Lung (tissue), 11 donors: ENCODE measurements at regions not wholly inside any gene's neighbourhood (a gene's known extent, or its start where the extent isn't known, plus 50 kb on each side); places are given as distances from the start of the nearest gene placed in this dataset.

Source experiments
- ATAC-seq: fragments of 200-7000 bp; cut with Tn5 transposase; one replicate; pipeline ENCODE4 v1.9.1; 2020; ENCODE audit warnings: moderate number of reproducible peaks; ENCODE audit not compliant: insufficient read depth, low FRiP score
- DNase-seq, 3 donors: peaks; one replicate each; pipeline ENCODE4 v3.0.0-alpha.2; 2013 to 2017
- H3K27ac ChIP-seq, 2 donors: one replicate each; pipeline ENCODE4 v1.5.1; 2013; ENCODE audit warnings: mild to moderate bottlenecking in 2 of 2, moderate library complexity in 2 of 2, control low read depth in 1 of 2, inconsistent platforms in 1 of 2, low read depth in 1 of 2, low read length in 1 of 2
- H3K27me3 ChIP-seq, 3 donors: one replicate each; pipeline ENCODE4 v1.5.1; 2013; ENCODE audit warnings: low read length in 2 of 3; ENCODE audit not compliant: control insufficient read depth in 3 of 3, insufficient read depth in 3 of 3
- H3K36me3 ChIP-seq, 4 donors: one replicate each; pipeline ENCODE4 v1.5.1; 2013; ENCODE audit warnings: low read length in 4 of 4, mild to moderate bottlenecking in 1 of 4, moderate library complexity in 1 of 4; ENCODE audit not compliant: control insufficient read depth in 4 of 4, insufficient read depth in 4 of 4
- H3K4me1 ChIP-seq, 5 donors: one replicate each; pipeline ENCODE4 v1.5.1; 2013; ENCODE audit warnings: low read length in 5 of 5, mild to moderate bottlenecking in 2 of 5, moderate library complexity in 1 of 5; ENCODE audit not compliant: control insufficient read depth in 5 of 5, insufficient read depth in 5 of 5
- H3K4me3 ChIP-seq: one replicate; pipeline ENCODE4 v1.5.1; 2013; ENCODE audit warnings: mild to moderate bottlenecking, control low read depth, moderate library complexity
- H3K9ac ChIP-seq, 2 donors: one replicate each; pipeline ENCODE4 v1.5.1; 2013; ENCODE audit warnings: low read length in 2 of 2, control low read depth in 1 of 2; ENCODE audit not compliant: insufficient read depth in 1 of 2
- H3K9me3 ChIP-seq, 4 donors: one replicate each; pipeline ENCODE4 v1.5.1; 2013; ENCODE audit warnings: low read length in 3 of 4, mild to moderate bottlenecking in 1 of 4, moderate library complexity in 1 of 4; ENCODE audit not compliant: control insufficient read depth in 4 of 4, insufficient read depth in 3 of 4
- WGBS, 2 donors: extraction: QIAGEN DNeasy Blood & Tissue Kit; methylation state at CpG; one replicate each; pipeline ENCODE4 v1.1.7; 2013; 5-methylcytosine and 5-hydroxymethylcytosine counted together
- TF ChIP-seq, protein P1 (sequence below): IDR thresholded peaks from 2 replicates; pipeline ENCODE4 v1.5.1; 2012; ENCODE audit warnings: mild to moderate bottlenecking; ENCODE audit errors: control extremely low read depth, extremely low read depth
- donor health status: control.
- donor health status: control.
- donor health status: Bipolar disorder and iron deficiency.
- donor health status: healthy.
- donor health status: DM: yes; HTN: yes; CAD: no.

DNA sequence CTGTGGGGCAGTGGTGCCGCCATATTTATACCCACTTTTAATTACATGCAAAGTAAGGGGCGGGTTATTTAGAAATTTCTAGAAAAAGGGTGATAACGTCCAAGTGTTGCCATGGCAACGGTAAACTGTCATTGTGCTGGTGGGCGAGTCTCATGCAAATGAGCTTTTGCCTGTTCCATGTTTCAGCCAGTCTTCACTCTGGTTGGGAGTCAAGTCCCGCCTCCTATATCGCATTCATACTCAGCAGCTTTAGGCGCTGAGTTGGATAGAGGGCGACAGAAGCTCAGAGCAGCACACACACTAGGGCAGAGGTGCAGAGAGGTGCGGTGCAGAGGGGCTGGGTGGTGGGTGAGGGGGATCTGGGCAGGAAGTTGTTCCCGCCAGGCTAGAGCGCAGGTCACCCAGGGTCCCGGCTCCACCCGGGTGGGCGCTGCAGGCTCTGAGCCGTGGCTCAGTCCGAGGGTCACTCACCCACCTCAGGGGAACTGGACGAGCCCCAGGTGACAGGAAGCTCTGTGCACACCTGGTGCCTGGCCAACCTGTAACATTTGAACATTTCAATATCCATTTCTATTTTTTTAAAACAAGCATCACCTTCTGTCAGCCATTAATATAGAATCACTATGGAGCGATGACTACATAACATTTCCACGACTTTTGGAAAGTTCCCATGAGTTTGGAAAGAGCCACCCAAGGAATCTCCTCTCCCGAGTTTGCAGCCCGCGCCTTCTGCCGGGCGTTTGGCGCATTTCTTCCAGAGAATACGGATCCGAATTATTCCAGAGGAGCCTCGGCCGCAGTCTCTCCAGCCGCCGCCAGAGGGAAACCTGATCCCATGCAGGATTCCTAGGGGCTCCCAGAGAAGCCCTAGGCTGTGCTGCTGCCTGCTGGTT lies 89.1 kb upstream of the PHACTR3 start:
- H3K4me1 ChIP-seq, result no peaks in the 10 kb centered on the region
- 20 to 22% methylated on average over 32 of the region's 32 CpGs for WGBS, 2 donors
- no peak overlapping the region for H3K4me3 ChIP-seq
- H3K27me3 ChIP-seq, result peaks cover 3 to 20% (median 13%) of the 10 kb centered on the region in 3 donors
- no peak overlapping the region for H3K27ac ChIP-seq
- no peak overlapping the region for H3K9ac ChIP-seq
- TF ChIP-seq, protein P1, sequence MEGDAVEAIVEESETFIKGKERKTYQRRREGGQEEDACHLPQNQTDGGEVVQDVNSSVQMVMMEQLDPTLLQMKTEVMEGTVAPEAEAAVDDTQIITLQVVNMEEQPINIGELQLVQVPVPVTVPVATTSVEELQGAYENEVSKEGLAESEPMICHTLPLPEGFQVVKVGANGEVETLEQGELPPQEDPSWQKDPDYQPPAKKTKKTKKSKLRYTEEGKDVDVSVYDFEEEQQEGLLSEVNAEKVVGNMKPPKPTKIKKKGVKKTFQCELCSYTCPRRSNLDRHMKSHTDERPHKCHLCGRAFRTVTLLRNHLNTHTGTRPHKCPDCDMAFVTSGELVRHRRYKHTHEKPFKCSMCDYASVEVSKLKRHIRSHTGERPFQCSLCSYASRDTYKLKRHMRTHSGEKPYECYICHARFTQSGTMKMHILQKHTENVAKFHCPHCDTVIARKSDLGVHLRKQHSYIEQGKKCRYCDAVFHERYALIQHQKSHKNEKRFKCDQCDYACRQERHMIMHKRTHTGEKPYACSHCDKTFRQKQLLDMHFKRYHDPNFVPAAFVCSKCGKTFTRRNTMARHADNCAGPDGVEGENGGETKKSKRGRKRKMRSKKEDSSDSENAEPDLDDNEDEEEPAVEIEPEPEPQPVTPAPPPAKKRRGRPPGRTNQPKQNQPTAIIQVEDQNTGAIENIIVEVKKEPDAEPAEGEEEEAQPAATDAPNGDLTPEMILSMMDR, result peak; percentile 36
- DNase-seq, result peak; percentile 81 to 83 (median 82)
- peaks cover 0 to 4% (median 0%) of the 10 kb centered on the region in 4 donors for H3K9me3 ChIP-seq
- ATAC-seq, result no peak
- no peaks in the 10 kb centered on the region for H3K36me3 ChIP-seq

DNA sequence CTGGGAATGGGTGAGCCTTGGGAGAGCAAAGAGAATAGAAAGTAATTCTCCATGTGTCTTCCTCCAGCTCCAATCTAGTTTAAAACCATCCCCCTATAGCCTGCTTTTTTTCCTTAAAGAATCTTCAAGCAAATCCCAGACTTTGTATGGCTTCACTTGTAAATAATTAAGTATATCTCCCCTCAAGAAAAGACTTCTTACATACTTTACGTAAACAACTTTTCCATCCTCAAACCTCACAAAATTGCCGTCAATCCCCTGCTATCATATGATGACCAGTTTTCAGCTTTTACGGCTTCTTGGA lies 88.5 kb upstream of the PHACTR3 start:
- WGBS, 2 donors, result 75 to 86% methylated on average over 3 of the region's 3 CpGs
- ATAC-seq (no peak), DNase-seq (no peak)
- TF ChIP-seq, protein P1, result no peak
- Histone ChIP-seq H3K4me3 (no peak overlapping the region), H3K27me3 (peaks cover 3 to 20% (median 13%) of the 10 kb centered on the region in 3 donors), H3K36me3 (no peaks in the 10 kb centered on the region), H3K9me3 (peaks cover 0 to 4% (median 0%) of the 10 kb centered on the region in 4 donors), H3K4me1 (no peaks in the 10 kb centered on the region), H3K9ac (no peak overlapping the region), H3K27ac (no peak overlapping the region)

GRCh38 chr20:59518881-59519706 lies 85.2 kb upstream of the PHACTR3 start:
- H3K27ac ChIP-seq, result no peak overlapping the region
- H3K27me3 ChIP-seq, result peaks cover 3 to 17% (median 10%) of the 10 kb centered on the region in 3 donors
- H3K4me1 ChIP-seq, result no peaks in the 10 kb centered on the region
- no peak overlapping the region for H3K4me3 ChIP-seq
- peaks cover 0 to 4% (median 0%) of the 10 kb centered on the region in 4 donors for H3K9me3 ChIP-seq
- H3K9ac ChIP-seq, result no peak overlapping the region
- TF ChIP-seq, protein P1, result peak; percentile 55
- DNase-seq (peak; percentile 32 to 57 (median 41)), ATAC-seq (peak; percentile 69)
- H3K36me3 ChIP-seq, result no peaks in the 10 kb centered on the region
- WGBS, 2 donors, result 45 to 52% methylated on average over 3 of the region's 3 CpGs
